GM18873 (cell line): ENCODE measurements at regions not wholly inside any gene's neighbourhood (a gene's known extent, or its start where the extent isn't known, plus 50 kb on each side); places are given as distances from the start of the nearest gene placed in this dataset.
A peak's percentile ranks its signal among the peaks of the same experiment; 100 is the strongest.

Experiments used
- ATAC-seq: cut with Tn5 transposase; IDR thresholded peaks from one replicate; pipeline ENCODE4 v1.9.1; 2021; ENCODE audit warnings: mild to moderate bottlenecking, moderate library complexity, moderate number of reproducible peaks; ENCODE audit not compliant: unreplicated experiment, low FRiP score

- ATAC-seq, result no peak
These were observed 601.2 kb upstream of the ARID1B start for GRCh38 chr6:156175971-156176421.

DNA sequence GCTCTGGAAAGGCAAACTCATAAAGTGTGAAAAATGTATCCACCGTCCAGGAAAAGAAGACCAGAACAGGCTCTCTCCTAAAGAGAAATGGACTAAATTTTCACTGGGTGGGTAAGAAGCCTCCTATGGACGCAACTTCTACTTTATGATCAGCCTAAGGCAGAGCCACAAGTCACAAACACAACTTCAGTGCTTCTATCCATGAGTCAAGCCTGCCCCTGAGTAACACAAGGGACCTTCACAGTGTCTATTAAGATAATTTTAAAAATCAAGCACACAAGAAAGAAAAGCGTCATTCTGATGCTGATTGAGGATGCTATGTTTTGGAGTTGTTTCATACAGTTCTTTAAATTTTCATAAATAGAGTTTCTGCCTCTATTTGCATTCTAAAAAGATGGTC lies 601.7 kb upstream of the ARID1B start:
- ATAC-seq, result no peak

- ATAC-seq, result no peak
These were observed 602.9 kb upstream of the ARID1B start for GRCh38 chr6:156174031-156174890.

- no peak for ATAC-seq
These were observed 607.8 kb upstream of the ARID1B start for GRCh38 chr6:156169371-156169770.

- ATAC-seq, result no peak
These were observed 609.5 kb upstream of the ARID1B start for GRCh38 chr6:156167625-156168071.

DNA sequence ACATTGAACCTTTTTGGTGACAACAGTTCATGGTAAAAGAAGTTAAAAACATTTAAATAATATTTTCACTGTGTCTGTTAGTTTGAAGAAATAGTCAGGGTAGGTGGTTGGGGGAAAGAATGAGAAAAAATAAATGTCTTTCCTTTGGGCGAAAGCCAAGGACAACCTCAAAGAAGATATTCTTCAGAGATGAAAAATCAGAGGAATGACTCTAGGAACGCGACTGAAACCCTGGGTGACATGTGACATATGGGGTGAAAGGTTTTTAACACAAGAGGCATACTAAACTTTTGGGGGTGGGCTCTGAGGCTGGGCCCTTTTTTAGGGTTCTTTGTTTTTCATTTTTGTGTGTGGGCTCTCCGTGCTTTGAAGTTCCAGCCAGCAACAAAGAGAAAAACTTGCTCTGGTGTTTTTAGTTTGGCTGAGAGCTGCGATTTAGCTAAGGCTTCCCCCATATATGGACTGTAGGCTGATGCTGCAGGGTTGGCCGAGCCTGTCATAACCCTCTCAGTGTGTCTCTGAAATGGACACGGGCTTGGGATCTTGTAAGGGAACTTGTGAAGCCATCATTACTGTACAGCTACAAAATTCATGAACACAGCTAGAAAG lies 610.1 kb upstream of the ARID1B start:
- ATAC-seq, result no peak

- ATAC-seq, result no peak
These were observed 611.1 kb upstream of the ARID1B start for GRCh38 chr6:156166093-156166492.

- ATAC-seq, result no peak
These were observed 612.3 kb upstream of the ARID1B start for GRCh38 chr6:156164701-156165452.

- ATAC-seq, result no peak
These were observed 613.9 kb upstream of the ARID1B start for GRCh38 chr6:156163311-156163710.

- ATAC-seq, result no peak
These were observed 615.7 kb upstream of the ARID1B start for GRCh38 chr6:156161471-156161870.

DNA sequence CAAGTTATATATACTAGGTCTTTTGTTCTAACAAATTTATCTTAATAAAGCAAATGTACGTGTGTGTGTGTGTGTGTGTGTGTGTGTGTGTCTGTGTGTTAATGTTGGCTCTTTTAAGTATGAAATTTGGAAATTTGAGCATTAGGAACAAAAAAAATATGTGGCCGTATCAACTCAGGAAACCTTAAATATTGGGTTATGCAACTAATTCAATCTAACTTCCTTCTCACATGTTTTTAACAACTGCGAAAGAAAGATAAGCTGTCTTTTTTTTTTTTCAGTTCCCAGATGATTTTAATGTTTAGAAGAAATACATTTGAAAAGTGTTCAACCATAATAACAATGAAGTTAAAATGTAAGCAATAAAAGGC lies 616.4 kb upstream of the ARID1B start:
- no peak for ATAC-seq

GRCh38 chr6:156160007-156160794 lies 617.0 kb upstream of the ARID1B start:
- ATAC-seq, result no peak

- no peak for ATAC-seq
These were observed 622.3 kb upstream of the ARID1B start for GRCh38 chr6:156154896-156155295.

GRCh38 chr6:156150391-156150790 lies 626.8 kb upstream of the ARID1B start:
- ATAC-seq, result no peak

GRCh38 chr6:156146891-156147290 lies 630.3 kb upstream of the ARID1B start:
- ATAC-seq, result no peak

DNA sequence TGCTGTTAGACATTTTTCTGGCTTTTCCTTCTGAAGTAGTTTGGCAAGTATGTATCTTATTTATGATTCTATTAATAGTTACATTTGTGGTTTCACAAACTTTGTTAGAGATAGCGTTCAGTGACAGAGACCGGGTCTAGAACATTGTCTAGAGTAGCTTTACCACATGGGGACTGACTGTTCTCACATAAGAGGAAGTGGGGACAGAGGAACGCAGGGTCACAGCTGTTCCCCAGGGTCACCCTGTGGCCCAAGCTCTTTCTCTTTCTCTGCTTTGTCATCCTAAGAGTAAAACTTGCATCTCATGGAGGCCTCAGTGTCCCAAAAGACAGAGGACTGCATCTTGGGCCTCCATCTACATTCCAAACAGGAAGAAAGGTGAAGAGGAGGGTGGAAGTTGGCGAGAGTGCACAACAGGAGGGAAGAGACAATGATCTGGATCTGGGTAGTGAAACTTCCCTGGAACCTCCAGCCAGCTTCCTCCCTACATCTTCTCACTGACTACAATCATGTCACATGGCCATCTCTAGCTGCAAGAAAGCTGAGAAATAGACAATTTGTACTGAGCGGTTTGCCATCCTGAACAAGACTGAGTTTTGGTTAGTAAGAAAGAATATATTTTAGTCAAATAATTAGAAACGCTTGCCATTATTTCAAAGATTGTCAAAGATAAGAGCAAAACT lies 645.8 kb upstream of the ARID1B start:
- ATAC-seq, result peak; percentile 95

DNA sequence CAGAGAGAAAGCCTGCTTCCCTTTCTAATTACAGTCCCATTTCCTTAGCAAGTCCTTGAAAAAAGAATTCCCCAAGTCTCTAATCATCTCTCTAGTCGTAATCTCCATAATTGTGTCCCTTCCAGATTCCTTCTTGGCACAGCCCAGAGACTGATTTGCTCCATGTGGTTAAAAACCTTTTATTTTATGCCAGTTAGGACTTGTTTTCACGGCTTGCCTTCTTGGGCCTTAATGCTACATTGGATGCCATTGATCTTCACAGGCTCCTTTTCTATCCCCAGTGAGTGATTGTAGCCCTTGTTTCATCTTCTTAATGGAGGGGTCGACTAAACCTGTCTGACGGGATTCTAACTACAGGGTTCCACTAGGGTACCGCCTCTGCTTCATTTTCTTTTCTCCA lies 650.6 kb upstream of the ARID1B start:
- ATAC-seq, result no peak

GRCh38 chr6:156125844-156126243 lies 651.3 kb upstream of the ARID1B start:
- no peak for ATAC-seq

DNA sequence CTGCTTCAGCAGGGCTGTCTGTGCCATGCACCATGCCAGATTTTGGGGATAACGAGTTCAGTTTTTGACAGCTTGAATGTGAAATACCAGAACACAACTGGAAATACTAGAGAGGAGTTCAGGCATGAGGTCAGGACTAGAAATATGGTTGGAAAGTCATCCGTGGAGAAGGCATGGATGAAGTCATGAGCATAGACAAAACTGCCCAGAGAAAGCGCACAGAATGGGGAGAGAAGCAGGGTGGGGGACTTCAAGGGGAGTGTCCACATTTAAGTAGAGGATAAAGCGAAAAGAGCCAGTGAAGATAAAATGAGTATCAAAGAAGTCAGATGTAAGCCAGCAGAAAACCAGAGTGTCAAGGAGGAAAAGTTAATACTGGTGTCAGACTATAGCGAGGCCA lies 653.4 kb upstream of the ARID1B start:
- no peak for ATAC-seq

GRCh38 chr6:156121973-156122372 lies 655.2 kb upstream of the ARID1B start:
- ATAC-seq, result no peak
